PC-3 (cell line): ENCODE measurements at regions not wholly inside any gene's neighbourhood (a gene's known extent, or its start where the extent isn't known, plus 50 kb on each side); places are given as distances from the start of the nearest gene placed in this dataset.

Source experiments
- CTCF ChIP-seq: fragments of 300-600 bp; sonication (generic); conservative IDR thresholded peaks from 2 replicates; pipeline ENCODE4 v1.5.1; 2017; ENCODE audit warnings: antibody characterized with exemption, low read depth, mild to moderate bottlenecking, low read length
- EZH2phosphoT487 ChIP-seq: fragments of 300-600 bp; sonication (generic); IDR thresholded peaks from 2 replicates; pipeline ENCODE4 v1.6.1; 2018; ENCODE audit warnings: mild to moderate bottlenecking, antibody characterized with exemption, low read length, borderline replicate concordance

- TF ChIP-seq CTCF, result no peak
- TF ChIP-seq EZH2phosphoT487, result no peak
Measured at GRCh38 chr1:181334724-181335123, 148.6 kb upstream of the CACNA1E start.
